NCI-H2227 (cell line): ENCODE measurements at regions not wholly inside any gene's neighbourhood (a gene's known extent, or its start where the extent isn't known, plus 50 kb on each side); places are given as distances from the start of the nearest gene placed in this dataset.

Experiments
- DNase-seq: peaks from one replicate; lab custom pipeline; 2025; ENCODE audit not compliant: unreplicated experiment; lab: John Stamatoyannopoulos, UW

DNA sequence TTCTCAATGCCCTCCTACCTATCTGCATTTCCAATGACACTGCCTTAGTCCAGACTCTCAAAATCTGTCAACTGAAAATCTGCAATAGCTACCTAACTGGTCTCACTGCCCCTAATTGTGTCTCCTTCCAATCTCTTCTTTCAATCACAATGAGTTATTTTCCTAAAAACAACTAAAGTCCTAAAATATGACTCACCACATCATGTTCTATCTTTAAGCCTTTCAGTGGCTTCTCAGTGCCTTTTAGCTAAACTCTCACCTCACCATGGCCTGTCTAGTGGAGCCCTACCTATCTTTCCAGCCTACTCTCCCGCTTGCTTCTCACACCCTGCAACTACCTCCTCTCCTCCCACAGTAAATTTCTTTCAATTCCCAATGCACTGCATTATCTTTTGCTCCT, 220.9 kb upstream of the PKDCC start:
- no peak for DNase-seq

DNA sequence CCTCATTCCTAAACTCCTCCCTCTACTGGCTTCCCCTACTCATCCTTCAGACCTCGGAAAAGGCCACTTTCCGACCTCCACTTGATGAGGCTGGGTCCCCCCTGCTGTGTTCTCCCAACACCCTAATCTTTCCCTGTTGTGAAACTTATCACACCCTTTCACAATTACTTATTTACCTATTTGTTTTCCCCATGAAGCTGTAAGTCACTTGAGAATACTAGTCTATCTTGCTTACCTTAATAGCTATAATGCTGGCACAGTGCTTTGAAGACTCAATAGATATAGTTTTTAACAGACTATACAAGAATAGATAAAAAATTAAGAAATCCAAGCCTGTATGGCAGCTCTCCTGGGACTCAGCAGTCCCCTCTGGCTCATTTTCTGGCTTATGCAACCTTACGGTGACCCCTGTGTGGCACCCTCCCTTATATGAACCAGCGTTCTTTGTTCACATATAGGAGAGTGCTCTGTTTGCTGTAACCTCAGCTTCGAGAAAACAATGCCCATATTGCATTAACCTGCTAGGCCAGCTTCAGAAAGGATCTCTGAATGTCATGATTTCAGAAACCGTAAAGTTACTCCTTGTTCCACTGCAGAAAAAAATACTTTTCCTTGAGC, 220.4 kb upstream of the PKDCC start:
- no peak for DNase-seq

- DNase-seq: no peak
Observed at GRCh38 chr2:41828052-41828643, 219.7 kb upstream of the PKDCC start.

DNA sequence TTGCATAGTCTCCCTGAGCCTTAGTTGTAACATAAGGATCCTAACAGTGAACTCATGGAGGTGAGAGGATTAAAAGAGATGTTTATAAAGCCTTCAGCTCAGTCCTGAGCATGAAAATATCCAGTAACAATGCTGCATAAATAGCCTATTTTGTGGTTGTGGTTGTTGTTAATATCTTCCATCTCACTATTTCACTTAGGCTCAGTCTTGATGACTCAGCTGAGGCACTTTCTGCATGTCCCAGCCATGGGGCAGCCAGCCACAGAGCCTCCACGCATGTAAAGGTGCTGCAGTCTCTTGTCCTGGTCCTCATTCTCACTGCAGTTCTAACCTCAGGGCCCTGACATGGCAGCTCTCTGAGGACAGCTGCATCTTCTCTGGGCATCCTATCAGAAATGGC, 218.8 kb upstream of the PKDCC start:
- DNase-seq: no peak

- no peak for DNase-seq
Observed at GRCh38 chr2:41830600-41830999, 217.2 kb upstream of the PKDCC start.

- no peak for DNase-seq
Observed at GRCh38 chr2:41832218-41832617, 215.6 kb upstream of the PKDCC start.

GRCh38 chr2:41835401-41835800, 212.4 kb upstream of the PKDCC start:
- DNase-seq: no peak

DNA sequence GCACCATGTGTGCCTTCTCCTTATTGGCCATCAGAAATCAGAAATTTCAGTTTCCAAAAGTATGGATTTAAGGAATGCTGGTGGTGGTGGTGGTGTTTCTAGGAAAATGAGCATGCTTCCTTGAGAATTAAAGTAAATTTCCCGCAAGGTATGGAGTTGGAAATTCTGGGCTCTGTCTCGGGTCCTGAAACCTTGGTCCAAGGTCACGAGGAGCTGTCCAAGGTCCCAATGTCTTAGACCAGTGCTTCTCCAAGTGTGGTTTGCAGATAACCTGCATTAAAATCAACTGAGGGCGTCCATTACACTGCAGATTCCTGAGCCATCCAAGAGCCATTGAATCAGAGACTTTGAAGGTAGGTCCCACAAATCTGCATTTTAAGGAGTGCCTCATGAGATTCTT, 210.9 kb upstream of the PKDCC start:
- DNase-seq: no peak

DNA sequence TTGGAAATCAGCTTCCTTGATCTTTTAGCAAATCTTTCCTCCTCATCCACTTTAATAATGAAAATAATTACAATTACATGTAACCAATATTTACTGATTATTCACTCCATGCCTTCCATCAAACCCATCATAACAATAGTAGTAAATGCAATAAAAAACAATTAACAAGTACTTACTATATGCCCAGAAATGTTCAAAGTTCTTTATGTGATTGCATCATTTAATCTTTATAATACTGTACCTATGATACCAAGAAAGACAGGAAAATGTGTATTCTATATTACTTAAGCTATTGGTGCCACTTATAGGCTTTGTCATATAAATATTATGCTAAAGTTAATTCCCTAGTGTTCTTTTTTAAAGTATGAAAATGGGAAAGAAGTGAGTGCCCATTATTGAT, 210.2 kb upstream of the PKDCC start:
- DNase-seq: no peak

DNA sequence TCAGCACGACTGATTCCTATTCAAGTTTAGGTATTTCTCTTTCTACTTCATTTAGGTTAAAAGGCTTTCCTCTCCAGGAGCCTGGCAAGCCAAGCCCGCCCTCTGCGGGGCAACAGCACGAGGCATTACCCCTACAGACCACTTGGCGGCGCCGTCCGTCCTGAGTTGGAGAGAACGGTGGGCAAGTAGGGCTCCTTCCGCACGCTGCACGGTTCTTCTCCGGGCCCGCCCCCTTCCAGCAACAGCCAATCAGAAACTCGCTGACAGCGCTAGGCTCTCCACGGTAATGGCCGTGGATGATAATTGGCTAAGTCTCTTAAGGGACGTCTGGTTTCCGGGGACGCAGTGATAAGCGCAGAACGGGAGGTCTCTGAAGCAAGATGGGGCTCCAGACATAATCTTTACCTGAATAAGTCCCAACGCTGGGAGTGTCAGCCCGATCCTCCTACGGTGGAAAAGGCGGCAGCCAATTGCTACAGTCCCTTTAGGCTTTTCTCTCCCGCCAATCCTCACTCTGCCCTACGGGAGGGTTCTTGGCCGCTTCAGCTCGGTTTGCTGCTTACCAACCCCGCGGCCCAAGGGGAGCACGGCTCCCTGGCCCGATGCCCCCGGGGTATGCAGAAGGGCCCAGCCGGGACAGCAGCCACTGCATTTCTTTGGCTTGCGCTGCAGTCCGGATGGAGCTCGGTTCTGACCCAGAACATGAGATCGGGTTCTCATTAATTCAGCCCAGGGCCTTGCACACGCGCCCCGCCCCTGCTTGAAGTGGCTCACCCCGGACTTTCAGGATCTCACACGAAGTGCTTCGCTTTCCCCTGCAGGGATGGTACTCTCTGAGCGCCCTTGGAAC, 206.9 kb upstream of the PKDCC start:
- peak; percentile 99 for DNase-seq

DNA sequence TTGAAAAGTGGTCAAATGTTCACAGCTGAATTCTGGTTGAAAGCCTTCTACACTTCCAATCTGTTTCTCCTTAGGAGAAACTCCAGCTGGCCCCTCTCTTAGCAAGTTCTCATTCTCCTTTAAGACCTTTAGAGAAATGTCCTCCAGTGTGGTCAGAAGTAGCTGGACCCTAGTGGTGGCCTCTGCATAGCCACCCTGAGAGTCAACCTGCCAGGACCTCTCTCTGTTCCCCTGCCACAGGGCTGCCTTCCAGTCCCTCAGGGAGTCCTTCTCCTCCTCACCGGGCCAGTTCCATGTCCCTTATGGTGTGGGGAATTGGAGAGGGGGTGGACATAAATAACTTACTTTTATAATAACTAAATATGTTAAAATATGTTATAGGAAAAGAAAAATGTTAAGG, 200.9 kb upstream of the PKDCC start:
- DNase-seq: no peak

DNA sequence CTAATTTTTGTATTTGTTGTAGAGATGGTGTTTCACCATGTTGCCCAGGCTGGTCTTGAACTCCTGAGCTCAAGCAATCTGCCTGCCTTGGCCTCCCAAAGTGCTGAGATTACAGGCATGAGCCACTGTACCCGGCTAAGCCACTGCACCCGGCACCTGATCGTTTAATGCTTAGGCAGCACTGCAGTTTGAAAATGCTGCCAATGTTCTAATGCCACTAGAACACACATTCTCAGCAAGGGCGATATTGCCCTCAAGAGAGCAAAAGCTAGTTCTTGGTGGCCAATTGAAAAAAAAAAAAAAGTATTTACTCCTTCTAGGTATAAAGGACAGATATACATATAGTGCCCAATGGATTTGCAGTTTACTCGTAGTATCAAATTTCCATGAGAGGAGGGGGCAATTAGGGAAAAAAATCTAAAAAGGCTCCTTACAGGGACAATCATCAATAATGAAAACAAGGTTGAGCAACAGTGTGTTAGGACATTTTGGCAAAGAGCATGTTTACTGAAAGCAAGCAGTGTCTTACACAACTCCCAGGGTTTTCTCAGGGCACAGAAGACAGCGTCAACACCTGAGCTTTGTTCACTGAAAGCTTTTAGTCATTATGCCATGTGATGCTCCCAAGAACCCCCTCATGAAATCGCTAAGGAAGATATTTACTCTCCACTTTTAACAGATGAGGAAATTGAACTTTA, 199.9 kb upstream of the PKDCC start:
- DNase-seq: no peak

- DNase-seq: no peak
Observed at GRCh38 chr2:41851554-41851953, 196.3 kb upstream of the PKDCC start.

GRCh38 chr2:41853427-41854191, 194.2 kb upstream of the PKDCC start:
- peak; percentile 83 for DNase-seq

DNA sequence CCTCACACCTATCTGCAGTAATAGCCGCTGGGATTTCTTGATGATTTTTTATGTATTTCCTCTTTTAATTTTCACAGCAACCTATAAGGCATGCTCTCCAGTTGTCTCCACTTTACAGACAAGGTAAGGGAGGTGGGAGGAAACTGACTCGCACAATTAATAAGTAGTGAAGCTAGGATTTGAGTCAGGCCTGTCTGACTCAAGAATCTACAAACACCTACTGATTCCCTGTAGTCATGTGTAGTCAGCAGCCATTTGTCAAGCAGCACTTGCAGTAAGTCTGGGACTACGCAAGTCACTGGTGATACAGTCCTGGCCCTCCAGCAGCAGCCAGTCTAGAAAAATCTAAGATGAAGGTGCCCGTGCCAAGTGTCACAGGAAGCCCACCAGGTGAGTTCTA, 193.6 kb upstream of the PKDCC start:
- no peak for DNase-seq

- DNase-seq: no peak
Observed at GRCh38 chr2:41856946-41857345, 190.9 kb upstream of the PKDCC start.

DNA sequence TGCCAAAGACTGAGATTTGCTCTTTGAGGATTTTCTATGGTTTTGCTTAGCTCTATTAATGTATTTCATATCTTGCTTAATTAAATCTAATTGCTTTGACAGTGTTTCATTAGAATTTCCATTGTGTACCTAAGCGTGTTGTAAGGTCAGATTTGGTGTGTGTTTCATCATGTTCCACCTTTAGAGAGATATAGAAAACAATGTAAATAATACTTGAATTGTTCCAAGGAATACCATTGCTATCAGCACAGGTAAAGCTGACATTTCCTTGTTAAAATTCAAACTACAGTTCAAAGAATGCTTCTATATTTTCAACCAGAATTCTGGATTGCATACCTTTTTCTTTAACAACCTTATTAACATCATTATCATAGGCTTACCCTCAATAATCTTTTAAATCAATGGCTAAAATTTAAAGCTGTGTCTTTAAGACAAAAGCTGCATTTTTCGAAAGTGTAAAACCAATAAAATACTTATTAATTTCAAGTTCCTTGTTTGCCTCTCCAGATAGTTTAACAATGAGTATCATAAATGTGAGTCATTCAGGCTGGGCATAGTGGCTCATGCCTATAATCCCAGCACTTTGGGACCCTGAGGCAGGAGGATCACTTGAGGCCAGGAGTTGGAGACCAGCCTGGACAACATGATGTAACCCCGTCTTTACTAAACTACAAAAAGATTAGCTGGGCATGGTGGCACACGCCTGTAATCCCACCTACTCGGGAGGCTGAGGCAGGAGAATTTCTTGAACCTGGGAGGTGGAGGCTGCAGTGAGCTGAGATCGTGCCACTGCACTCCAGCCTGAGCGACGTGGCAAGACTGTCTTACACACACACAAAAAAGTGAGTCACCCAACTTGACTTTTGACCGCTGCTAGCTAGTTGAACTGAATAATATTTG, 188.0 kb upstream of the PKDCC start:
- no peak for DNase-seq

GRCh38 chr2:41863062-41863461, 184.8 kb upstream of the PKDCC start:
- DNase-seq: no peak

GRCh38 chr2:41865263-41865662, 182.6 kb upstream of the PKDCC start:
- DNase-seq: no peak

DNA sequence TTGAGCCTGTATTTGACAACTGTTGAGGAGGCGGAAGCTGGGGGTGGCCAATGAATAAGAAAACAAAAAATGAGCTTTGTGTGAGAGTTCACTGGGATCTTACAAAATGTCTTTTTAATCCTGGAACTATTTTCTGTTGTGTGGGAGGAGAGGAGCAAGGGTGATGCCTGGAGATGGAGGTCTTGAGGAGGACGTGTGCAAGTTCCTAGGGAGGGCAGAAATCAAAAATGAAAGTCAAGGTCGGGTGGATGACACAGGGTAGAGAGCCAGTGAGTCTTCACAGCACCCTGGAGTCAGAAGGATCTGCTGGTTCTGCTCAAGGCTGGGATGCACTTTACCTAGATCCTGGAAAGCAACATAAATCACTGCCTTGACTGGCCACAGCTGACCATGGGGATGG, 180.3 kb upstream of the PKDCC start:
- no peak for DNase-seq
